ENCODE measurements at regions not wholly inside any gene's neighbourhood (a gene's known extent, or its start where the extent isn't known, plus 50 kb on each side); places are given as distances from the start of the nearest gene placed in this dataset.

GRCh38 chr1:147083919-147084272, 88.4 kb downstream of the PRKAB2 start:
- TF ChIP-seq POLR2AphosphoS5 (IDR thresholded peaks at IDR 0.05; ENCODE audit: low read depth, low read length) (no peak), TAF1 (IDR thresholded peaks at IDR 0.05; ENCODE audit: borderline replicate concordance, insufficient read depth, low read length) (no peak), SIN3A (IDR thresholded peaks at IDR 0.05; ENCODE audit: borderline replicate concordance, insufficient read depth, low read length) (no peak)
